Ascending aorta (tissue), 2 donors: ENCODE measurements at regions not wholly inside any gene's neighbourhood (a gene's known extent, or its start where the extent isn't known, plus 50 kb on each side); places are given as distances from the start of the nearest gene placed in this dataset.

Experiments
- DNase-seq, 2 donors: peaks; one replicate each; pipeline ENCODE4 v3.0.0-alpha.2; 2019; ENCODE audit warnings: low spot score in 2 of 2
- H3K27ac ChIP-seq, 2 donors: fragments of 200-600 bp; sonication (generic); one replicate each; pipeline ENCODE4 v1.5.1; 2016 to 2017; ENCODE audit warnings: mild to moderate bottlenecking in 1 of 2
- H3K27me3 ChIP-seq: fragments of 200-600 bp; sonication (generic); one replicate; pipeline ENCODE4 v1.5.1; 2017
- H3K36me3 ChIP-seq, 2 donors: fragments of 200-600 bp; sonication (generic); one replicate each; pipeline ENCODE4 v1.5.1; 2016
- H3K4me1 ChIP-seq, 2 donors: fragments of 200-600 bp; sonication (generic); one replicate each; pipeline ENCODE4 v1.5.1; 2016 to 2017; ENCODE audit warnings: mild to moderate bottlenecking in 1 of 2
- H3K4me3 ChIP-seq, 2 donors: fragments of 200-600 bp; sonication (generic); one replicate each; pipeline ENCODE4 v1.5.1; 2016 to 2017; ENCODE audit warnings: mild to moderate bottlenecking in 1 of 2
- H3K9me3 ChIP-seq, 2 donors: fragments of 200-600 bp; sonication (generic); one replicate each; pipeline ENCODE4 v1.5.1; 2016
- intact Hi-C: fragments of 100-400 bp; cut with DNase I; formaldehyde crosslinking; loops from one replicate; pipeline ENCODE4 v1.15.1; 2023
- TF ChIP-seq, protein P1 (sequence below), 3 experiments: fragments of 200-600 bp in 2 of 3; fragments of 450-650 bp in 1 of 3; sonication (generic) in 2 of 3; IDR thresholded peaks; one replicate each; pipeline ENCODE4 v1.5.1; 2016 to 2019; ENCODE audit warnings: antibody characterized with exemption in 3 of 3, mild to moderate bottlenecking in 1 of 3, moderate library complexity in 1 of 3

- Histone ChIP-seq H3K27me3 (no peaks in the 10 kb centered on the region), H3K9me3 (no peaks in the 10 kb centered on the region), H3K4me1 (no peaks in the 10 kb centered on the region), H3K4me3 (no peak overlapping the region), H3K27ac (no peak overlapping the region), H3K36me3 (no peaks in the 10 kb centered on the region)
- TF ChIP-seq, protein P1, sequence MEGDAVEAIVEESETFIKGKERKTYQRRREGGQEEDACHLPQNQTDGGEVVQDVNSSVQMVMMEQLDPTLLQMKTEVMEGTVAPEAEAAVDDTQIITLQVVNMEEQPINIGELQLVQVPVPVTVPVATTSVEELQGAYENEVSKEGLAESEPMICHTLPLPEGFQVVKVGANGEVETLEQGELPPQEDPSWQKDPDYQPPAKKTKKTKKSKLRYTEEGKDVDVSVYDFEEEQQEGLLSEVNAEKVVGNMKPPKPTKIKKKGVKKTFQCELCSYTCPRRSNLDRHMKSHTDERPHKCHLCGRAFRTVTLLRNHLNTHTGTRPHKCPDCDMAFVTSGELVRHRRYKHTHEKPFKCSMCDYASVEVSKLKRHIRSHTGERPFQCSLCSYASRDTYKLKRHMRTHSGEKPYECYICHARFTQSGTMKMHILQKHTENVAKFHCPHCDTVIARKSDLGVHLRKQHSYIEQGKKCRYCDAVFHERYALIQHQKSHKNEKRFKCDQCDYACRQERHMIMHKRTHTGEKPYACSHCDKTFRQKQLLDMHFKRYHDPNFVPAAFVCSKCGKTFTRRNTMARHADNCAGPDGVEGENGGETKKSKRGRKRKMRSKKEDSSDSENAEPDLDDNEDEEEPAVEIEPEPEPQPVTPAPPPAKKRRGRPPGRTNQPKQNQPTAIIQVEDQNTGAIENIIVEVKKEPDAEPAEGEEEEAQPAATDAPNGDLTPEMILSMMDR (IDR thresholded peaks at IDR 0.05) = no peak
- intact Hi-C loops = no loop called here
- no peak for DNase-seq
These were observed 447.8 kb downstream of the MED10 start for GRCh38 chr5:5930561-5930960.

GRCh38 chr5:5929291-5930020, 448.9 kb downstream of the MED10 start:
- H3K4me1 ChIP-seq = no peaks in the 10 kb centered on the region
- no peak for DNase-seq
- no peaks in the 10 kb centered on the region for H3K36me3 ChIP-seq
- TF ChIP-seq, protein P1 (IDR thresholded peaks at IDR 0.05) = no peak
- no peaks in the 10 kb centered on the region for H3K27me3 ChIP-seq
- intact Hi-C loops = no loop called here
- H3K4me3 ChIP-seq = no peak overlapping the region
- no peaks in the 10 kb centered on the region for H3K9me3 ChIP-seq
- no peak overlapping the region for H3K27ac ChIP-seq

- Histone ChIP-seq H3K27me3 (no peaks in the 10 kb centered on the region), H3K4me3 (no peak overlapping the region), H3K27ac (no peak overlapping the region), H3K36me3 (no peaks in the 10 kb centered on the region), H3K4me1 (no peaks in the 10 kb centered on the region), H3K9me3 (no peaks in the 10 kb centered on the region)
- no peak for DNase-seq
- TF ChIP-seq, protein P1 (IDR thresholded peaks at IDR 0.05) = no peak
- intact Hi-C loops = no loop called here
These were observed 453.2 kb downstream of the MED10 start for GRCh38 chr5:5925191-5925590.

DNA sequence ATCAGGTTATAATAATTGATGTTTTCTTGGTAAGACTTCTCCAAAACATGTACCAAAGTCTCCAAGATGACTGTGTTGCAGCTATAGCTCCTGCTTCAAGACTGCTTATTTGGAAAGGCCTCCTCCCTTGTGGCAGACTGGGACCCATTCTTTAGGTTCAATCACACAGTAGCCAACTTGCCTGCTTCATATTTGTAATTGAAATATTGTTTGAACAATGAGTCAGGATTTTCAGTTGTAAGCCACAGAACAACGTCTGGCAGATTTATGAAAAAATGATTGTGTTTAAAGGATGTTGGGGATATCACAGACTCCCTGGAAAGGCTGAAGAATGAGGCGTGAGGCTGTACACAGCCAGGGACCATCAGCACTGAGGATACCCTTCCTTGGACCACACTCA, 458.9 kb downstream of the MED10 start:
- Histone ChIP-seq H3K4me3 (no peak overlapping the region), H3K27me3 (no peaks in the 10 kb centered on the region), H3K27ac (no peak overlapping the region), H3K9me3 (no peaks in the 10 kb centered on the region), H3K4me1 (no peaks in the 10 kb centered on the region), H3K36me3 (no peaks in the 10 kb centered on the region)
- no peak for DNase-seq
- TF ChIP-seq, protein P1 (IDR thresholded peaks at IDR 0.05) = no peak
- intact Hi-C loops = no loop called here

DNA sequence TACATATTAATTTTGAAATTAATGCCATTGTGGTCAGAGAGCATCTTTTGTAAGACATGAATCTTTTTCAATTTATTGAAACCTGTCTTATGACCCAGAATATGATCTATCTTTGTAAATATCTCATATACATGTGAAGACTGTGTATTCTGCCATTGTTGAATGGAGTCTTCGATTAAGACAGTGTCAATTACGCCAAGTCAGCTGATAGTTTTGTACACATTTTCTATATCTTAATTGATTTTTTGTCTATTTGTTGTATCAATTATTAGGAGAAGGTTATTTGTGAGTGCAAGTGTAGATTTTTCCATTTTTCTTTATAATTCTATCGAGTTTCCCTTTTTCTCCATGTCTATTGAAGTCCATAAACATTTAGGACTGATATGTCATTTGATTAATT, 471.6 kb downstream of the MED10 start:
- Histone ChIP-seq H3K4me1 (no peaks in the 10 kb centered on the region), H3K4me3 (no peak overlapping the region), H3K27me3 (no peaks in the 10 kb centered on the region), H3K9me3 (no peaks in the 10 kb centered on the region), H3K27ac (no peak overlapping the region), H3K36me3 (no peaks in the 10 kb centered on the region)
- TF ChIP-seq, protein P1 (IDR thresholded peaks at IDR 0.05) = no peak
- DNase-seq = no peak
- intact Hi-C loops = no loop called here

- intact Hi-C loops = no loop called here
- TF ChIP-seq, protein P1 (IDR thresholded peaks at IDR 0.05) = no peak
These were observed 473.2 kb downstream of the MED10 start for GRCh38 chr5:5905186-5905585.

More at GRCh38 chr5:5905186-5905585, 473.2 kb downstream of the MED10 start:
- Histone ChIP-seq H3K4me3 (no peak overlapping the region), H3K4me1 (no peaks in the 10 kb centered on the region), H3K27ac (no peak overlapping the region), H3K9me3 (no peaks in the 10 kb centered on the region), H3K27me3 (no peaks in the 10 kb centered on the region), H3K36me3 (no peaks in the 10 kb centered on the region)
- DNase-seq = no peak
